NCI-H1105 treated with DMSO at 0.1 percent for 48 hours (cell line): ENCODE measurements at regions not wholly inside any gene's neighbourhood (a gene's known extent, or its start where the extent isn't known, plus 50 kb on each side); places are given as distances from the start of the nearest gene placed in this dataset.
"Not testable (repeated sequence)": the region's sequence is repeated elsewhere in the genome, so short reads cannot be mapped to it uniquely, and the experiment has no call there.

Experiments used
- DNase-seq: peaks from one replicate; lab custom pipeline; 2025; lab: John Stamatoyannopoulos, UW

DNA sequence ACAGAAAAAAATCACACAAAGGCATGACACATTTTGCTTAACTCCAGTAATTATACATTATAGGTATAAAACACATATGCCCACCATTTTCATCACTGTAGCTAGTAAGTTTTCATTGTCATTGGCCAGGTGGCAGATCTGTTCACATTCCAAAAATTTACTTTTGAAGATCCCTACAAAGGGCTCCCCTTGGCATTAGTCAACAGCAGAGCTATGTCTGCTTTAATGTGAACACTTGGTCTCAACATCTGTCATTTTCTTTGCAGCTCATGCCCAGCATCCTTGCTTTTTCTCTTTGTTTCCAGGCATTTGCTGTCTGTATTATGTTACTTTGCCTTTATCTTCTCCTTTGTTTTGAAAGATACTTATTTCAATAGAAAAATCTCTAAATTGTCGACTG is 519.1 kb upstream of the FOXG1 start:
- DNase-seq, result no peak

DNA sequence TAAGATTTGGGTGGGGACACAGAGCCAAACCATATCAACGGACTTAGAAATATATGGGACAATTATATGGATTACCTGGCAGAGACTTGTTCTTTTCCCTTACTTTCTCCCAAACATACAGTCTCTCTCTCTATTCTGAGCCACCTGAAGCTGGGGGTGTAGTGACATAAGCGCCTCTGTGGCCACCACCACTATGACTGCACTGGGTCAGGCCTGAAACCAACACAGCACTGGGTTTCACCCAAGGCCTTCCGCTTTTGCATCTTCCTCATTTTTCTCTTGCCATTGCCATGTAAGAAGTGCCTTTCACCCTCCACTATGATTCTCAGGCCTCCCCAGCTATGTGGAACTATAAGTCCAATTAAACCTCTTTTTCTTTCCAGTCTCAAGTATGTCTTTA is 514.5 kb upstream of the FOXG1 start:
- not testable (repeated sequence) for DNase-seq

- DNase-seq, result no peak
Observed at GRCh38 chr14:28254768-28255167, 511.8 kb upstream of the FOXG1 start.

DNA sequence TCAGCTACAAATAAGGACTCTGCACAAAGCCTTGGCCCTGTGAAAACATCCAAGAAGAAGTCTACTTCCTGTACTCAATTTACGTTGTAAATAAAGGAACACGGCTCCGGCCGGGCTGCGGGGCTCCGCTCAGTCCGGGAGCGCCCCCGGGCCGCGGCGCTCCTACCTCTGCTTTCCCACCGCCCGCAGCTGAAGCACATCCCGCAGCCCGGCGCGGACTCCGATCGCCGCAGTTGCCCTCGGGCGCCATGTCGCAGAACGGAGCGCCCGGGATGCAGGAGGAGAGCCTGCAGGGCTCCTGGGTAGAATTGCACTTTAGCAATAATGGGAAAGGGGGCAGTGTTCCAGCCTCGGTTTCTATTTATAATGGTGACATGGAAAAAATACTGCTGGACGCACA is 502.3 kb upstream of the FOXG1 start:
- no peak for DNase-seq

- no peak for DNase-seq
Observed at GRCh38 chr14:28272270-28272669, 494.3 kb upstream of the FOXG1 start.

DNA sequence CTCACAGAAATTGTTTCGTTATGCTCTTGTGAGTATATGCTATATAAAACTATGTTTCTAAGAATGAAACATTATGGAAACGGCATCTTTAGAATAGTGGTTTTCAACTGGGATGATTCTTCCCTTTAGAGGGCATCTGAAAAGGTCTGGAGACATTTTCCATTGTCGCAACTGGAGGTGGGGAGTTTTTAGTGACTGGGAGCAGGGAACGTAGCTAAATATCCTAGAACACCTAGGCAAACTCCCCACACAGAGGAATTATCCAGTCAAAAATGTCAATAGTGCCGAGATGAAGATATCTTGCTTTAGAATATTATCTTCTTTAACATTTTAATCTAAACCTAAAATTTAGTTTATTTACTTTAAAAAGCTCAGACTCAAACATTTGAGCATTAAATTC is 486.1 kb upstream of the FOXG1 start:
- DNase-seq, result no peak

DNA sequence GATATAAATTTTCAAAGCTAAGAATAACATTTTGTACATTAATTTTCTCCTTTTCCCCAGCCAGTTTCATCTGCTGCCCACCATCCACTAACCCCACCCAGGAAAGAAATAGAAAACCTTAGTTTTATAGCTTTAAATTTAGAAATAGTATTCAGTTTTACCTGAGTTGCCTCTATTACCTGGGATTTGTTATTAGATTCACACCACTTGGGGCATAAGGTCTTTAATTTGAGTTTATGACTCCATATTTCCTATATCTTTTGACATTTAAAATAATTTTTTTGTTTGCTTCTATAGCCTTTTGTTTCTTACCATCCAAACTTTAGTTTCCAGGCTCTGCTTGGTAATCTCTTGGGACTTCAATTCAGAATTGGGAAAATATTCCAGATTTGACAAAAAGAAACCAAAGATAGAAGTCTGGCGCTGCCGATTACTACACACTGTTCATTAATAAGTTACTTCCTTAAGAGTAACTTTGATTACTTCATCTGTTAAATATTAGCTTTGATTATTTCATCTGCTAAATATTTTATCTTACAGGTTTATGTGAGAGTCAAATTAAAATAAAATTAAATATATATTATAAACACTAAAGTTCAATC is 485.5 kb upstream of the FOXG1 start:
- no peak for DNase-seq

GRCh38 chr14:28284546-28285300 is 481.9 kb upstream of the FOXG1 start:
- no peak for DNase-seq

DNA sequence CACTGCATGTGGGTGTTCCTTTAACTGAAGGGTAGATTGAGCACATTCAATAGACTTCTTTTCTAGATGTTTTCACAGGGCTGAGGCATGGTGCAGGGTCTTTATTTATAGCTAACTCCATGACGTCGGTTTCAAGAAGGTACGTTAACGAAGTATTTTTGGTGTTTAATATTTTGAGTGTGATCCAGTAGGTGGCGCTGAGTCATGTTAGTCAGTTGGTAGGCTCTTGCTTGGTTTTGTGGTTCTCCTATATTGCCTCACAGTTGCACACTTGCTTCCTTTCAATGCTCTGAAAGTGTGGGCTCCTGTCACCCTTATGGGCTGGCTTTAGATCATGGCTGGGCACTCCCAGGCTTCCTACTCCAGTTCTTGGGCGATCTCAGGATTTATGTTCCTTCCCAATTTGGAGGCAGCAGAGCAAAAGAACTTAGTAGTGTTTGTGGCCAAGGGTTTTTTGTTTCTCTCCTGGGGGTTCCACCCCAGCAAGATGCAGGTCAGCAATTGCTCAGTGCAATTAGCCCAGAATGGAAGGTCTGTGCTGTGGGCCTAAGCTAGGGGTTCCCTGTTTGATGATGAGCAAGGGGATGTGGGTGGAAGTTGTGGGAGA is 471.6 kb upstream of the FOXG1 start:
- DNase-seq, result no peak

DNA sequence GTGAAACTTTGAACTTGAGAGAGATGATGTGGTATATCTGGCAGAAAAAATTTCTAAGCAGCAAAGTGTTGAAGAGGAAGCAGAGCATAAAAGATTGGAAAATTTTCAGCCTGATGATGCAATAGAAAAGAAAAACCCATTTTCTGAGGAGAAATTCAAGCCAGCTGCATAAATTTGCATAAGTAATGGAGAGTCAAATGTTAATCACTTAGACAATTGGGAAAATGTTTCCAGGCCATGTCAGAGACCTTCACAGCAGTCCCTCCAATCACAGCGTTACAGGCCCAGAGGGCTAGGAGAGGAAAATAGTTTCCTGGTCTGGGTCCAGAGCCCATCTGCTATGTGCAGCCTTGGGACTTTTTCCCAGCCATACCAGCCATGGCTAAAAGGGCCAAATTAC is 469.0 kb upstream of the FOXG1 start:
- no peak for DNase-seq

DNA sequence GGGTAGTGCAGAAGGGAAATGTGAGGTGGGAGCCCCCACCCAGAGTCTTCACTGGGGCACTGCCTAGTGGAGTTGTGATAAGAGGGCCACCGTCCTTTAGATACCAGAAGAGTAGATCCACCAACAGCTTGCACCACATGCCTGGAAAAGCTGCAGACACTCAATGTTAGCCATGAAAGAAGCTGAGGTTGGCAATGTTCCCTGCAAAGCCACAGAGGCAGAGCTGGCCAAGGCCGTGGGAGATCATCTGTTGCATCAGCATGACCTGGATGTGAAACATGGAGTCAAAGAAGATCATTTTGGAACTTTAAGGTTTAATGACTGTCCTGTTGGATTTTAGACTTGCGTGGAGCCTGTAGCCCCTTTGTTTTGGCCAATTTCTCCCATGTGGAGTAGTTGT is 468.4 kb upstream of the FOXG1 start:
- DNase-seq, result no peak

GRCh38 chr14:28299227-28299626 is 467.4 kb upstream of the FOXG1 start:
- DNase-seq, result no peak

DNA sequence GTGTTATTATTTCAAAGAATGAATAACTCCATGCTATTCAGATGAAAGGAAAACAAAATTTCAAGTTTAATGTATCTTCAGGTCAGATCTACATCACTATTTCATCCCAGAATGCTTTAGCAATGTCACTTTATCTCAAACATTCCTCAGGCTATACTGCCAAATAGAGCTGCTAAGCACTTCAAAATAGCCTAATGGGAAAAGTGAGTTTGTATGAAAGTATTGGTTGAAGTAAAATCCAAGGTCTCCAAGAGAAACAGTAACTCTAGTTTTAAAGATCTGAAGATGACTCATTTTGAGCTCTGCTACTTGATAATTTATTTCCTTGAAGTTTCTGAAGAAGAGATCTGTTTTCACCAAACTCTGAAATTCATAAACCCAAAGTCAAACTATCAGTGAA is 466.2 kb upstream of the FOXG1 start:
- DNase-seq, result no peak

GRCh38 chr14:28301179-28301578 is 465.4 kb upstream of the FOXG1 start:
- DNase-seq, result no peak

DNA sequence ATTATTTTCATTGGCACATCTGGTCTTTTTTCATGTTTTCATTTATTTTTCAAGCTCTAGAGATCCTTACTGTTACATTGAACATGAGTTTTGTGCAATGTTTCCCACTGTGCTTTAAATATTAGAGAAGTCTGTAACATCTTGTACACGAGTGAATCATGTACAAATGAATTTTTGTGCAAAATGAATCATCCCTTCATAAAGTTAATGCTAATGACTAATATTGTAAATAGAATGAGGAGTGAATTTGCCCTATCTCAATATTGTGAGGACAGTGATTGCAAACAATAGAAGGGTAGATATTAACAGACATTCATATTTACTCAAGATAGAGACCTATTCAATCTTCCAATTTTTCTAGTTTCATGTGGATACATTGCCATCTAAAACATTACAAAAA is 463.3 kb upstream of the FOXG1 start:
- DNase-seq, result no peak

DNA sequence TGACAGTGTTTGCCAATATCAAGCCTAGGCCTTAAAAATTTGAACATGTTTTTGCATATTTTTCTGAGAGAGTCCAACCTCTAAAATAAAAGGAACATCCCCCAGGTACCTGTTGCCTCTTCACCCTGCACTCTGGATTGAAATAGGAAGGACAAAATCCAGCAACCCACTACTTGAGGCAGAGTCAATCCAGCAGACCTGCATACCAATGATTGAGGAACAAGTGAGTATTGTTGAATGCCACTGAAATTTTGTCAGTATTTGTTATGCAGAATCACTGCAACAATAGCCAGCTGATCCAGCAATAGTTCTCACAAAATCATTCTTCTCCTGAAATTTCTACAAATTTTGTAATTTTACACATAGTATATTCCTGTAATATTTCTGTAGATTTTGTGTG is 460.6 kb upstream of the FOXG1 start:
- DNase-seq, result no peak

DNA sequence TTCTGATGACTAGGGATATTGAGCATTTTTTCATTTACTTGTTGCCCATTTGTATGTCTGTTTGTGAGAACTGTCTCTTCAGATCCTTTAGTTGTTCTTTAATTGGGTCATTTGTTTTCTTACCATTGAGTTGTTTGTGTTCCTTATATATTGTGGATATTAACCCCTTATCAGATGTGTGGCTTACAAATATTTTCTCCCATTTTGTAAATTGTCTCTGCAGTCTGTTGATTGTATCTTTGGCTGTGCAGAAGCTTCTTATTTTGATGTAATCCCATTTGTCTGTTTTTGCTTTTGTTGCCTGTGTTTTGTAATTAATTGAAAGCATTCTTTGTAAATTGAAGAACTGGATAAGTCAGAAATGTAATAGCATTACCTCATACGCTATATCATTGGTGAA is 459.1 kb upstream of the FOXG1 start:
- no peak for DNase-seq

DNA sequence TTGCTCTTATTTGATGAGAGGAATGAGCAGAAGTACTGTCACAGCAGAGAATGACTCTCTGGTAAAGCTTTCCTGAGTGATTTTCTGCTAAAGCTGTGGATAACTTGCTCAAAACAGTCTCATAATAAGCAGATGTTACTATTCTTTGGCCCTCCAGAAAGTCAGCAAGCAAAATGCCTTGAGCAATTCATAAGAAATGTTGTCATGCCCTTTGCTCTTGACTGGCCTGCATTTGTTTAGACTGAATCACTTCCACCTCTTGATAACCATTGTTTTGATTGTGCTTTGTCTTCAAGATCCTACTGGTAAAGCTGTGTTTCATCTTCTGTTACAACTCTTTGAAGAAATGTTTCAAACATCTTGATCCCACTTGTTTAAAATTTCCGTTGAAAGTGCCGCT is 457.9 kb upstream of the FOXG1 start:
- DNase-seq, result no peak

DNA sequence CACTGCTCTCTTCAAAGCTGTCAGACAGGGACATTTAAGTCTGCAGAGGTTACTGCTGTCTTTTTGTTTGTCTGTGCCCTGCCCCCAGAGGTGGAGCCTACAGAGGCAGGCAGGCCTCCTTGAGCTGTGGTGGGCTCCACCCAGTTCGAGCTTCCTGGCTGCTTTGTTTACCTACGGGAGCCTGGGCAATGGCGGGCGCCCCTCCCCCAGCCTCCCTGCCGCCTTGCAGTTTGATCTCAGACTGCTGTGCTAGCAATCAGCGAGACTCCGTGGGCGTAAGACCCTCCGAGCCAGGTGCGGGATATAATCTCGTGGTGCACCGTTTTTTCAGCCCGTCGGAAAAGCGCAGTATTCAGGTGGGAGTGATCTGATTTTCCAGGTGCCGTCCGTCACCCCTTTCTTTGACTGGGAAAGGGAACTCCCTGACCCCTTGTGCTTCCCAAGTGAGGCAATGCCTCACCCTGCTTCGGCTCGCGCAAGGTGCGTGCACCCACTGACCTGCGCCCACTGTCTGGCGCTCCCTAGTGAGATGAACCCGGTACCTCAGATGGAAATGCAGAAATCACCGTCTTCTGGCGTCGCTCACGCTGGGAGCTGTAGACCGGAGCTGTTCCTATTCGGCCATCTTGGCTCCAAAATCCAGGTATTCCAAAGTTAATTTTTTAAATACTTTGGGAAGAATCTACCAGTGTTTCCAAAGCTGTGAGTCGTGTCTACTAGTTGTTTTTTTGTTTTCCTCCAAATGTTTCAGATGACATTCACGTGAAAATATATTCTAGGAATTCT is 448.5 kb upstream of the FOXG1 start:
- DNase-seq, result not testable (repeated sequence)

GRCh38 chr14:28321475-28322244 is 444.9 kb upstream of the FOXG1 start:
- no peak for DNase-seq

DNA sequence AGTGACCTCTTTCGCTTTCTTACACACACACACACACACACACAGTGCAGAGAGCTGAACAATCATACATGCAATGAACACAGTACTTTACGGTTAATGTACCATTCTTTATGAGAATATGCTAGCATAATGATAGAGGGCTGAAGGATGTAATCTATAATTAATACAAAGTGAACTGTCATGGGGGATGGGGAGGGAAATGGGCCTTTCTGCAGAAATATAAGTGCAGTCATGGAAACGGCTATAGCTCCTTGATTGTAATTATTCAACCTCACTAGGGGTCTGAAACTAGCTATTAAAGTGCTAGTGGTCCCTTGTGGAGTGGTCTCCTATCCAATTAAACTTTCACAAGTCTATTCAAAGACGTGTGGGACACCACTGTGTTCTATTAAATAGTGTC is 443.2 kb upstream of the FOXG1 start:
- DNase-seq, result no peak
